ENCODE measurements at regions not wholly inside any gene's neighbourhood (a gene's known extent, or its start where the extent isn't known, plus 50 kb on each side); places are given as distances from the start of the nearest gene placed in this dataset.

- no peaks in the 10 kb centered on the region for H3K9me3 ChIP-seq (ENCODE audit: low read depth, low read length, poor library complexity, severe bottlenecking)
- intact Hi-C loops (cut with micrococcal nuclease; ENCODE audit: unreplicated experiment): no loop called here
- POLR2A ChIA-PET (ENCODE audit: low non-redundant PET): no interaction called here
- CTCF ChIA-PET: no interaction called here
- TF ChIP-seq EZH2 (IDR thresholded peaks at IDR 0.05; ENCODE audit: borderline replicate concordance, low read depth, low read length, poor library complexity, severe bottlenecking): no peak
- no peak for TF ChIP-seq CTCF (conservative IDR thresholded peaks at IDR 0.05; ENCODE audit: low read depth, low read length)
- H3K4me1 ChIP-seq (ENCODE audit: insufficient read depth, low read length, poor library complexity, severe bottlenecking): no peaks in the 10 kb centered on the region
- no peak overlapping the region for H3K27ac ChIP-seq (ENCODE audit: low read depth, low read length, poor library complexity, severe bottlenecking)
- H3K4me3 ChIP-seq (ENCODE audit: low read depth, low read length, poor library complexity, severe bottlenecking): no peak overlapping the region
- no TSS peak for BruUV-seq (replicated peaks)
- H3K27me3 ChIP-seq (replicated peaks; ENCODE audit: insufficient read depth, low read depth, low read length, poor library complexity): no peaks in the 10 kb centered on the region
- H3K36me3 ChIP-seq (ENCODE audit: insufficient read depth, low read length, poor library complexity, severe bottlenecking): no peaks in the 10 kb centered on the region
- DNase-seq (ENCODE audit: low spot score): no peak
Measured at GRCh38 chr1:87575528-87575927, 246.8 kb downstream of the LMO4 start.

- intact Hi-C loops (cut with micrococcal nuclease; ENCODE audit: unreplicated experiment): no loop called here
- H3K27me3 ChIP-seq (replicated peaks; ENCODE audit: insufficient read depth, low read depth, low read length, poor library complexity): no peaks in the 10 kb centered on the region
- no peak for DNase-seq (ENCODE audit: low spot score)
- no peaks in the 10 kb centered on the region for H3K9me3 ChIP-seq (ENCODE audit: low read depth, low read length, poor library complexity, severe bottlenecking)
- POLR2A ChIA-PET (ENCODE audit: low non-redundant PET): no interaction called here
- no peak overlapping the region for H3K27ac ChIP-seq (ENCODE audit: low read depth, low read length, poor library complexity, severe bottlenecking)
- TF ChIP-seq CTCF (conservative IDR thresholded peaks at IDR 0.05; ENCODE audit: low read depth, low read length) (no peak), EZH2 (IDR thresholded peaks at IDR 0.05; ENCODE audit: borderline replicate concordance, low read depth, low read length, poor library complexity, severe bottlenecking) (no peak)
- CTCF ChIA-PET: no interaction called here
- BruUV-seq (replicated peaks): no TSS peak
- H3K36me3 ChIP-seq (ENCODE audit: insufficient read depth, low read length, poor library complexity, severe bottlenecking): no peaks in the 10 kb centered on the region
- H3K4me1 ChIP-seq (ENCODE audit: insufficient read depth, low read length, poor library complexity, severe bottlenecking): peaks cover 4% of the 10 kb centered on the region
- no peak overlapping the region for H3K4me3 ChIP-seq (ENCODE audit: low read depth, low read length, poor library complexity, severe bottlenecking)
Measured at GRCh38 chr1:87578464-87578863, 249.8 kb downstream of the LMO4 start.

GRCh38 chr1:87583459-87583858 lies 254.8 kb downstream of the LMO4 start:
- CTCF ChIA-PET: no interaction called here
- Histone ChIP-seq H3K36me3 (ENCODE audit: insufficient read depth, low read length, poor library complexity, severe bottlenecking) (no peaks in the 10 kb centered on the region), H3K9me3 (ENCODE audit: low read depth, low read length, poor library complexity, severe bottlenecking) (no peaks in the 10 kb centered on the region), H3K4me3 (ENCODE audit: low read depth, low read length, poor library complexity, severe bottlenecking) (no peak overlapping the region), H3K27ac (ENCODE audit: low read depth, low read length, poor library complexity, severe bottlenecking) (no peak overlapping the region), H3K4me1 (ENCODE audit: insufficient read depth, low read length, poor library complexity, severe bottlenecking) (peaks cover 46% of the 10 kb centered on the region), H3K27me3 (replicated peaks; ENCODE audit: insufficient read depth, low read depth, low read length, poor library complexity) (no peaks in the 10 kb centered on the region)
- no peak for DNase-seq (ENCODE audit: low spot score)
- intact Hi-C loops (cut with micrococcal nuclease; ENCODE audit: unreplicated experiment): loop anchor here (10.0 kb wide), 1 partner anchor 249 kb away; no protein-coding TSS in a partner anchor
- POLR2A ChIA-PET (ENCODE audit: low non-redundant PET): no interaction called here
- no TSS peak for BruUV-seq (replicated peaks)
- no peak for TF ChIP-seq CTCF (conservative IDR thresholded peaks at IDR 0.05; ENCODE audit: low read depth, low read length)
- TF ChIP-seq EZH2 (IDR thresholded peaks at IDR 0.05; ENCODE audit: borderline replicate concordance, low read depth, low read length, poor library complexity, severe bottlenecking): no peak

Data from A673 (cell line).